B cell (primary cell): ENCODE measurements at regions not wholly inside any gene's neighbourhood (a gene's known extent, or its start where the extent isn't known, plus 50 kb on each side); places are given as distances from the start of the nearest gene placed in this dataset.

Source experiments
- ATAC-seq: fragments of 200-7000 bp; cut with Tn5 transposase; one replicate; pipeline ENCODE4 v1.10.0; 2021; ENCODE audit warnings: low read depth, mild to moderate bottlenecking, moderate number of reproducible peaks, moderate library complexity
- CTCF ChIA-PET: fragments of 350-600 bp; sonication (Branson Sonifier 250); formaldehyde crosslinking; loops from one replicate; lab custom pipeline; 2021; ENCODE audit warnings: antibody characterized with exemption, inconsistent platforms; lab: Charles Lee
- POLR2A ChIA-PET: fragments of 350-600 bp; sonication (Branson Sonifier 250); formaldehyde crosslinking; loops from one replicate; lab custom pipeline; 2021; ENCODE audit warnings: antibody characterized with exemption; lab: Charles Lee
- DNase-seq: peaks from one replicate; pipeline ENCODE4 v3.0.0; 2013
- H2AFZ ChIP-seq: 2 replicates; pipeline ENCODE4 v1.6.1; 2012; ENCODE audit warnings: mild to moderate bottlenecking, low read depth, low read length; ENCODE audit not compliant: insufficient read depth, poor library complexity, severe bottlenecking
- H3K27ac ChIP-seq, 2 donors: 1 replicate in 1 of 2; 2 replicates in 1 of 2; pipeline ENCODE4 v1.5.1; 2012 to 2013; ENCODE audit warnings: low read length in 2 of 2, mild to moderate bottlenecking in 2 of 2, moderate library complexity in 1 of 2
- H3K27me3 ChIP-seq, 4 experiments: fragments of 200-600 bp in 1 of 4; sonication (generic) in 1 of 4; replicated peaks in 1 of 4; 1 replicate in 2 of 4; 2 replicates in 2 of 4; pipeline versions ENCODE4 v1.6.1 to v1.7.0; 2013 to 2016; ENCODE audit warnings: low read length in 3 of 4, mild to moderate bottlenecking in 2 of 4, mixed read lengths in 1 of 4, moderate library complexity in 1 of 4; ENCODE audit not compliant: insufficient read depth in 4 of 4, control insufficient read depth in 3 of 4; ENCODE audit errors: control extremely low read depth in 1 of 4
- H3K36me3 ChIP-seq, 2 experiments: replicated peaks in 1 of 2; 1 replicate in 1 of 2; 2 replicates in 1 of 2; pipeline versions ENCODE4 v1.6.1 to v1.7.1; 2013; ENCODE audit warnings: low read length in 1 of 2; ENCODE audit not compliant: insufficient read depth in 2 of 2, control insufficient read depth in 1 of 2; ENCODE audit errors: control extremely low read depth in 1 of 2, extremely low read depth in 1 of 2
- H3K4me1 ChIP-seq, 2 donors: fragments of 200-600 bp in 1 of 2; sonication (generic) in 1 of 2; 1 replicate in 1 of 2; 2 replicates in 1 of 2; pipeline versions ENCODE4 v1.5.1 to v1.6.1; 2013 to 2017; ENCODE audit warnings: low read length in 2 of 2; ENCODE audit not compliant: control insufficient read depth in 2 of 2, insufficient read depth in 2 of 2
- H3K4me2 ChIP-seq: replicated peaks from 2 replicates; pipeline ENCODE3; 2012; ENCODE audit warnings: mild to moderate bottlenecking, low read depth, low read length; ENCODE audit not compliant: poor library complexity, severe bottlenecking
- H3K4me3 ChIP-seq, 5 experiments: fragments of 200-600 bp in 1 of 5; sonication (generic) in 1 of 5; 1 replicate in 3 of 5; 2 replicates in 2 of 5; pipeline versions ENCODE4 v1.5.1 to v1.7.0; 2011 to 2016; ENCODE audit warnings: low read length in 4 of 5, mild to moderate bottlenecking in 4 of 5, low read depth in 2 of 5, control low read depth in 1 of 5, moderate library complexity in 1 of 5; ENCODE audit not compliant: insufficient read depth in 1 of 5; ENCODE audit errors: control extremely low read depth in 1 of 5, extremely low read depth in 1 of 5
- H3K79me2 ChIP-seq: fragments of 200-600 bp; sonication (generic); one replicate; pipeline ENCODE4 v1.6.0; 2016; ENCODE audit warnings: low read length; ENCODE audit not compliant: control insufficient read depth, insufficient read depth
- H3K9ac ChIP-seq: fragments of 200-600 bp; sonication (generic); 2 replicates; pipeline ENCODE4 v1.6.1; 2017; ENCODE audit warnings: mild to moderate bottlenecking, low read length, moderate library complexity
- H3K9me3 ChIP-seq, 3 donors: one replicate each; pipeline versions ENCODE4 v1.6.1 to v1.7.1; 2013; ENCODE audit warnings: low read length in 2 of 3; ENCODE audit not compliant: control insufficient read depth in 2 of 3, insufficient read depth in 1 of 3; ENCODE audit errors: control extremely low read depth in 1 of 3
- H4K20me1 ChIP-seq: 2 replicates; pipeline ENCODE4 v1.6.0; 2012; ENCODE audit warnings: mild to moderate bottlenecking, low read length; ENCODE audit not compliant: insufficient read depth, control insufficient read depth, poor library complexity, severe bottlenecking
- H3K27ac Mint-ChIP-seq: one replicate; pipeline ENCODE4 v1.8.0; 2021; ENCODE audit warnings: mixed read lengths
- H3K27me3 Mint-ChIP-seq: one replicate; pipeline ENCODE4 v1.8.0; 2021; ENCODE audit warnings: mixed read lengths
- H3K4me1 Mint-ChIP-seq: one replicate; pipeline ENCODE4 v1.8.0; 2021; ENCODE audit warnings: mixed read lengths
- H3K4me3 Mint-ChIP-seq: one replicate; pipeline ENCODE4 v1.8.0; 2021; ENCODE audit warnings: mixed read lengths
- H3K9me3 Mint-ChIP-seq: one replicate; pipeline ENCODE4 v1.8.0; 2022; ENCODE audit warnings: mixed read lengths; ENCODE audit not compliant: insufficient read depth
- EZH2 ChIP-seq: IDR thresholded peaks from 2 replicates; pipeline ENCODE4 v1.6.1; 2012; ENCODE audit warnings: borderline replicate concordance, low read depth, mild to moderate bottlenecking, moderate library complexity, low read length; ENCODE audit not compliant: insufficient read depth, poor library complexity, severe bottlenecking
- WGBS: methylation state at CpG from one replicate; pipeline ENCODE4 v1.1.5; 2013; ENCODE audit warnings: missing lambda C conversion rate; ENCODE audit not compliant: insufficient coverage; 5-methylcytosine and 5-hydroxymethylcytosine counted together
- intact Hi-C: fragments of 100-400 bp; cut with micrococcal nuclease; formaldehyde crosslinking; loops from one replicate; pipeline ENCODE4 v1.10.0; 2022
- TF ChIP-seq, protein P1 (sequence below): fragments of 200-600 bp; IDR thresholded peaks from one replicate; pipeline ENCODE4 v1.8.0; 2022; ENCODE audit warnings: antibody characterized with exemption, mild to moderate bottlenecking

DNA sequence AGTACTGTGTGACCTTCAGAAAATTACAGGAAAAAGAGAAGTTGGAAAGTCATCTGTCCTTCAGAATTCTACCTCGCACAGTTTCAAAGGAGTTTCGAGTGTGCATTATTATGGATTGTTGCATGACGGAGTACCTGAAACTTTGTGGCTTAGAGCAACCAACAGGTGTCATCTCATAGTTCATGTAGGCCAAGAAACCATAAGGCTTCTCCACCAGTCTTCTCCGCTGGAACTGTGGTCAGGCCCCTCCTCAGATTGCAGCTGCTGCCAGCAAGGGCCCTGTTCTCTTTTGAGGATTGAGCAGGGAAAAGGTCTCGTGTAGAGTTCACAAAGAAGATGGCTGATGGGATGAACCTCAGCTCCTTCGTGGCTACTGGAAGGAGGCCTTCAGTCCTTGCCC lies 151.2 kb upstream of the THBS2 start:
- no peak overlapping the region for H3K4me3 Mint-ChIP-seq

GRCh38 chr6:169398342-169399105 lies 144.9 kb upstream of the THBS2 start:
- H3K4me1 Mint-ChIP-seq: no peaks in the 10 kb centered on the region
- peaks cover 0 to 4% (median 0%) of the 10 kb centered on the region in 3 donors for H3K9me3 ChIP-seq

More for the DNA sequence above, 151.2 kb upstream of the THBS2 start:
- no peak overlapping the region for H3K4me2 ChIP-seq
- POLR2A ChIA-PET: no interaction called here
- H3K9me3 ChIP-seq: peaks cover 0 to 5% (median 0%) of the 10 kb centered on the region in 3 donors
- intact Hi-C loops: no loop called here
- no peaks in the 10 kb centered on the region for H3K36me3 ChIP-seq
- Mint-ChIP-seq H3K27ac (no peak overlapping the region), H3K4me1 (peaks cover 2% of the 10 kb centered on the region), H3K9me3 (no peaks in the 10 kb centered on the region), H3K27me3 (peaks cover 6% of the 10 kb centered on the region)
- CTCF ChIA-PET: no interaction called here
- H3K4me3 ChIP-seq: no peak overlapping the region
- peaks cover 0 to 3% (median 1%) of the 10 kb centered on the region in 4 experiments for H3K27me3 ChIP-seq
- DNase-seq: no peak
- no peaks in the 10 kb centered on the region for H3K79me2 ChIP-seq
- no peak overlapping the region for H3K27ac ChIP-seq
- WGBS: 96% methylated on average over 6 of the region's 6 CpGs
- no peaks in the 10 kb centered on the region for H4K20me1 ChIP-seq
- TF ChIP-seq, protein P1, sequence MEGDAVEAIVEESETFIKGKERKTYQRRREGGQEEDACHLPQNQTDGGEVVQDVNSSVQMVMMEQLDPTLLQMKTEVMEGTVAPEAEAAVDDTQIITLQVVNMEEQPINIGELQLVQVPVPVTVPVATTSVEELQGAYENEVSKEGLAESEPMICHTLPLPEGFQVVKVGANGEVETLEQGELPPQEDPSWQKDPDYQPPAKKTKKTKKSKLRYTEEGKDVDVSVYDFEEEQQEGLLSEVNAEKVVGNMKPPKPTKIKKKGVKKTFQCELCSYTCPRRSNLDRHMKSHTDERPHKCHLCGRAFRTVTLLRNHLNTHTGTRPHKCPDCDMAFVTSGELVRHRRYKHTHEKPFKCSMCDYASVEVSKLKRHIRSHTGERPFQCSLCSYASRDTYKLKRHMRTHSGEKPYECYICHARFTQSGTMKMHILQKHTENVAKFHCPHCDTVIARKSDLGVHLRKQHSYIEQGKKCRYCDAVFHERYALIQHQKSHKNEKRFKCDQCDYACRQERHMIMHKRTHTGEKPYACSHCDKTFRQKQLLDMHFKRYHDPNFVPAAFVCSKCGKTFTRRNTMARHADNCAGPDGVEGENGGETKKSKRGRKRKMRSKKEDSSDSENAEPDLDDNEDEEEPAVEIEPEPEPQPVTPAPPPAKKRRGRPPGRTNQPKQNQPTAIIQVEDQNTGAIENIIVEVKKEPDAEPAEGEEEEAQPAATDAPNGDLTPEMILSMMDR: no peak
- TF ChIP-seq EZH2: no peak
- H3K9ac ChIP-seq: no peak overlapping the region
- ATAC-seq: no peak
- H2AFZ ChIP-seq: no peak overlapping the region
- H3K4me1 ChIP-seq: no peaks in the 10 kb centered on the region

More at GRCh38 chr6:169398342-169399105, 144.9 kb upstream of the THBS2 start:
- Mint-ChIP-seq H3K27ac (no peak overlapping the region), H3K4me3 (no peak overlapping the region), H3K27me3 (peaks cover 3% of the 10 kb centered on the region), H3K9me3 (no peaks in the 10 kb centered on the region)
- ChIA-PET POLR2A (no interaction called here), CTCF (no interaction called here)
- DNase-seq (no peak), ATAC-seq (no peak)
- Histone ChIP-seq H2AFZ (no peak overlapping the region), H3K4me2 (no peak overlapping the region), H3K4me1 (no peaks in the 10 kb centered on the region), H3K27me3 (no peaks in the 10 kb centered on the region), H3K36me3 (no peaks in the 10 kb centered on the region), H3K27ac (no peak overlapping the region), H3K79me2 (no peaks in the 10 kb centered on the region), H3K9ac (no peak overlapping the region), H4K20me1 (no peaks in the 10 kb centered on the region), H3K4me3 (no peak overlapping the region)
- no peak for TF ChIP-seq EZH2
- TF ChIP-seq, protein P1: no peak
- WGBS: 86% methylated on average over 13 of the region's 14 CpGs
- intact Hi-C loops: no loop called here
